ENCODE measurements at regions not wholly inside any gene's neighbourhood (a gene's known extent, or its start where the extent isn't known, plus 50 kb on each side); places are given as distances from the start of the nearest gene placed in this dataset.

DNA sequence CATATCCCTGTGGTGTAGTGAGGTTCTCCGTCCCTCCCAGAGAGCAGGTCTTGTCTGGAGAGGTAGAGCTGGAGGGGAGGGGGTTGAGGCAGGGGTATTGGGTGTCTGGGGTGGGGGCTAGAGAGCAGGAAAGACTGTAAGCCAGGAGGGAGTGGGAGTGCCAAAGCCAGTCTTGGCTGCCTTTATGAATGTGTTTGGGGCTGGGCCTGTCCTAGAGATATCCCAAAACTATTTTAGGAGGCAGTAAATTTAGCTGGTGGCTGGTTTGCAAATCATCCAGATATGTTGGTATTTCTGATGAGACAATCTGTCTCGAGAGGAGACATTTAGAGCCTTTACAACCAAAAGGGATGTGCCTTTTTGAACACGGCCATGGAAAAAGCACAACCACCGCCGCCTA is 166.6 kb downstream of the TLE3 start:
- Histone ChIP-seq H3K4ac (ENCODE audit: low read depth, low read length) (no peak overlapping the region), H3K14ac (replicated peaks; ENCODE audit: low read depth, low read length) (no peak overlapping the region), H2BK5ac (ENCODE audit: low read depth, low read length, poor library complexity, severe bottlenecking) (no peak overlapping the region), H4K20me1 (ENCODE audit: insufficient read depth, low read length) (no peaks in the 10 kb centered on the region), H3K9me3 (ENCODE audit: control insufficient read depth, insufficient read depth, low read length) (peaks cover 16% of the 10 kb centered on the region), H3K27ac (ENCODE audit: insufficient read depth, low read length) (no peak overlapping the region), H2AK5ac (ENCODE audit: low read depth, low read length) (no peak overlapping the region), H3K9me1 (ENCODE audit: insufficient read depth, low read length) (no peaks in the 10 kb centered on the region), H3K23ac (ENCODE audit: low read depth, low read length) (no peak overlapping the region), H2AFZ (replicated peaks; ENCODE audit: low read length, poor library complexity) (no peak overlapping the region), H2BK15ac (ENCODE audit: low read depth, low read length) (no peak overlapping the region), H3K18ac (ENCODE audit: low read depth, low read length) (no peak overlapping the region), H4K8ac (ENCODE audit: low read depth in 2 of 2, low read length in 2 of 2) (no peak overlapping the region), H3K9ac (ENCODE audit: low read depth, low read length) (no peak overlapping the region), H3K36me3 (ENCODE audit: control insufficient read depth, insufficient read depth, low read length) (no peaks in the 10 kb centered on the region), H3K4me1 (ENCODE audit: control insufficient read depth, insufficient read depth, low read length) (no peaks in the 10 kb centered on the region), H2BK120ac (ENCODE audit: low read depth, low read length) (no peak overlapping the region), H3K56ac (ENCODE audit: extremely low read depth, insufficient read depth, low read length) (no peak overlapping the region), H3K4me3 (ENCODE audit: insufficient read depth, low read depth, low read length) (no peak overlapping the region), H4K5ac (ENCODE audit: low read depth, low read length) (no peak overlapping the region), H3K4me2 (ENCODE audit: low read depth, low read length) (no peak overlapping the region), H2AK9ac (replicated peaks; ENCODE audit: low read depth, low read length, poor library complexity) (no peak overlapping the region), H4K91ac (ENCODE audit: insufficient read depth, low read depth, low read length) (no peak overlapping the region), H3K27me3 (ENCODE audit: control insufficient read depth, insufficient read depth, low read length) (peaks cover 31% of the 10 kb centered on the region), H3K79me1 (ENCODE audit: low read depth in 1 of 2, low read length in 2 of 2) (no peaks in the 10 kb centered on the region), H2BK20ac (ENCODE audit: low read depth, low read length) (no peak overlapping the region)
- intact Hi-C loops (cut with micrococcal nuclease), result no loop called here
- no peak for TF ChIP-seq FOS (IDR thresholded peaks at IDR 0.05; ENCODE audit: low read depth, low read length)
- no peak for TF ChIP-seq RCOR1 (IDR thresholded peaks at IDR 0.05; ENCODE audit: insufficient replicate concordance, low read length)
- TF ChIP-seq CHD1 (IDR thresholded peaks at IDR 0.05; ENCODE audit: low read depth, low read length), result no peak
- no peak for TF ChIP-seq BHLHE40 (IDR thresholded peaks at IDR 0.05; ENCODE audit: low read depth, low read length)
- TF ChIP-seq, protein P1, sequence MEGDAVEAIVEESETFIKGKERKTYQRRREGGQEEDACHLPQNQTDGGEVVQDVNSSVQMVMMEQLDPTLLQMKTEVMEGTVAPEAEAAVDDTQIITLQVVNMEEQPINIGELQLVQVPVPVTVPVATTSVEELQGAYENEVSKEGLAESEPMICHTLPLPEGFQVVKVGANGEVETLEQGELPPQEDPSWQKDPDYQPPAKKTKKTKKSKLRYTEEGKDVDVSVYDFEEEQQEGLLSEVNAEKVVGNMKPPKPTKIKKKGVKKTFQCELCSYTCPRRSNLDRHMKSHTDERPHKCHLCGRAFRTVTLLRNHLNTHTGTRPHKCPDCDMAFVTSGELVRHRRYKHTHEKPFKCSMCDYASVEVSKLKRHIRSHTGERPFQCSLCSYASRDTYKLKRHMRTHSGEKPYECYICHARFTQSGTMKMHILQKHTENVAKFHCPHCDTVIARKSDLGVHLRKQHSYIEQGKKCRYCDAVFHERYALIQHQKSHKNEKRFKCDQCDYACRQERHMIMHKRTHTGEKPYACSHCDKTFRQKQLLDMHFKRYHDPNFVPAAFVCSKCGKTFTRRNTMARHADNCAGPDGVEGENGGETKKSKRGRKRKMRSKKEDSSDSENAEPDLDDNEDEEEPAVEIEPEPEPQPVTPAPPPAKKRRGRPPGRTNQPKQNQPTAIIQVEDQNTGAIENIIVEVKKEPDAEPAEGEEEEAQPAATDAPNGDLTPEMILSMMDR (conservative IDR thresholded peaks at IDR 0.05; ENCODE audit: low read depth, low read length), result no peak
- TF ChIP-seq, protein P2, sequence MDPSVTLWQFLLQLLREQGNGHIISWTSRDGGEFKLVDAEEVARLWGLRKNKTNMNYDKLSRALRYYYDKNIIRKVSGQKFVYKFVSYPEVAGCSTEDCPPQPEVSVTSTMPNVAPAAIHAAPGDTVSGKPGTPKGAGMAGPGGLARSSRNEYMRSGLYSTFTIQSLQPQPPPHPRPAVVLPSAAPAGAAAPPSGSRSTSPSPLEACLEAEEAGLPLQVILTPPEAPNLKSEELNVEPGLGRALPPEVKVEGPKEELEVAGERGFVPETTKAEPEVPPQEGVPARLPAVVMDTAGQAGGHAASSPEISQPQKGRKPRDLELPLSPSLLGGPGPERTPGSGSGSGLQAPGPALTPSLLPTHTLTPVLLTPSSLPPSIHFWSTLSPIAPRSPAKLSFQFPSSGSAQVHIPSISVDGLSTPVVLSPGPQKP (IDR thresholded peaks at IDR 0.05; ENCODE audit: borderline replicate concordance, low read depth, low read length), result no peak
- TF ChIP-seq CEBPB (IDR thresholded peaks at IDR 0.05; ENCODE audit: low read depth, low read length), result no peak
- TF ChIP-seq MAFK (IDR thresholded peaks at IDR 0.05; ENCODE audit: low read depth, low read length), result no peak
- no peak for TF ChIP-seq POLR2A (IDR thresholded peaks at IDR 0.05; ENCODE audit: low read depth, low read length)
- DNase-seq (no peak), ATAC-seq (ENCODE audit: low read depth) (no peak)
- ChIA-PET CTCF (no interaction called here), POLR2A (ENCODE audit: unreplicated experiment) (no interaction called here)
- in situ Hi-C loops (cut with MboI; ENCODE audit: low sequenced_read_pairs), result no loop called here
- BruUV-seq (replicated peaks), result no TSS peak
- dilution Hi-C loops (cut with HindIII; ENCODE audit: low sequenced_read_pairs, unreplicated experiment), result no loop called here
- WGBS, 2 experiments (ENCODE audit: extremely low coverage in 2 of 2, insufficient read length in 1 of 2), result 20% methylated on average over 1 of the region's 5 CpGs; no CpG with 5 or more reads in 1 of the 2 experiments
